Effector memory CD8-positive, alpha-beta T cell (primary cell): ENCODE measurements at regions not wholly inside any gene's neighbourhood (a gene's known extent, or its start where the extent isn't known, plus 50 kb on each side); places are given as distances from the start of the nearest gene placed in this dataset.
"Not testable (repeated sequence)": the region's sequence is repeated elsewhere in the genome, so short reads cannot be mapped to it uniquely, and the experiment has no call there.

Experiments used
- ATAC-seq: fragments of 150-1000 bp; cut with Tn5 transposase; replicated peaks from 2 replicates; pipeline ENCODE4 v1.10.0; 2021; ENCODE audit warnings: mild to moderate bottlenecking, moderate library complexity
- DNase-seq, 3 experiments: peaks; one replicate each; pipeline ENCODE4 v3.0.0; 2021
- H3K27ac Mint-ChIP-seq, 2 donors: one replicate each; pipeline ENCODE4 v1.8.0; 2022; ENCODE audit warnings: mild to moderate bottlenecking in 2 of 2, mixed read lengths in 2 of 2, moderate library complexity in 2 of 2
- H3K27me3 Mint-ChIP-seq, 2 donors: one replicate each; pipeline ENCODE4 v1.8.0; 2022; ENCODE audit warnings: mixed read lengths in 2 of 2
- H3K36me3 Mint-ChIP-seq: one replicate; pipeline ENCODE4 v1.8.0; 2022; ENCODE audit warnings: mild to moderate bottlenecking, moderate library complexity, mixed read lengths; ENCODE audit not compliant: insufficient read depth
- H3K4me1 Mint-ChIP-seq, 2 donors: one replicate each; pipeline ENCODE4 v1.8.0; 2022; ENCODE audit warnings: low read depth in 2 of 2, mixed read lengths in 2 of 2
- H3K4me3 Mint-ChIP-seq, 2 donors: one replicate each; pipeline ENCODE4 v1.8.0; 2022; ENCODE audit warnings: mild to moderate bottlenecking in 2 of 2, mixed read lengths in 2 of 2, moderate library complexity in 2 of 2
- H3K9me3 Mint-ChIP-seq, 2 donors: one replicate each; pipeline ENCODE4 v1.8.0; 2022; ENCODE audit warnings: mixed read lengths in 2 of 2

- not testable (repeated sequence) for H3K36me3 Mint-ChIP-seq, ATAC-seq, H3K9me3 Mint-ChIP-seq, H3K4me3 Mint-ChIP-seq, H3K27ac Mint-ChIP-seq, DNase-seq, H3K4me1 Mint-ChIP-seq
- peaks cover 5 to 15% of the 10 kb centered on the region in 2 donors for H3K27me3 Mint-ChIP-seq
Observed at GRCh38 chrX:19261026-19261425, 82.7 kb upstream of the PDHA1 start.

- H3K4me3 Mint-ChIP-seq = no peak overlapping the region
- H3K27me3 Mint-ChIP-seq = peaks cover 0 to 5% of the 10 kb centered on the region in 2 donors
- H3K36me3 Mint-ChIP-seq = no peaks in the 10 kb centered on the region
- DNase-seq = no peak
- H3K27ac Mint-ChIP-seq = no peak overlapping the region
- H3K9me3 Mint-ChIP-seq = no peaks in the 10 kb centered on the region
- no peaks in the 10 kb centered on the region for H3K4me1 Mint-ChIP-seq
- no peak for ATAC-seq
Observed at GRCh38 chrX:19270727-19271126, 73.0 kb upstream of the PDHA1 start.

- no peaks in the 10 kb centered on the region for H3K36me3 Mint-ChIP-seq
- ATAC-seq (no peak), DNase-seq (no peak)
- H3K27ac Mint-ChIP-seq = no peak overlapping the region
- peaks cover 0 to 9% of the 10 kb centered on the region in 2 donors for H3K27me3 Mint-ChIP-seq
- no peak overlapping the region for H3K4me3 Mint-ChIP-seq
- H3K9me3 Mint-ChIP-seq = no peaks in the 10 kb centered on the region
- H3K4me1 Mint-ChIP-seq = no peaks in the 10 kb centered on the region
Observed at GRCh38 chrX:19272452-19272851, 71.3 kb upstream of the PDHA1 start.

- H3K4me1 Mint-ChIP-seq = no peaks in the 10 kb centered on the region
- no peak overlapping the region for H3K27ac Mint-ChIP-seq
- ATAC-seq = no peak
- no peaks in the 10 kb centered on the region for H3K9me3 Mint-ChIP-seq
- no peak overlapping the region for H3K4me3 Mint-ChIP-seq
- DNase-seq = no peak
- peaks cover 0 to 15% of the 10 kb centered on the region in 2 donors for H3K27me3 Mint-ChIP-seq
- H3K36me3 Mint-ChIP-seq = no peaks in the 10 kb centered on the region
Observed at GRCh38 chrX:19280636-19281035, 63.1 kb upstream of the PDHA1 start.

GRCh38 chrX:19281256-19281655 is 62.5 kb upstream of the PDHA1 start:
- no peak overlapping the region for H3K27ac Mint-ChIP-seq
- H3K27me3 Mint-ChIP-seq = peaks cover 4 to 18% of the 10 kb centered on the region in 2 donors
- no peak overlapping the region for H3K4me3 Mint-ChIP-seq
- no peaks in the 10 kb centered on the region for H3K36me3 Mint-ChIP-seq
- ATAC-seq (no peak), DNase-seq (no peak)
- no peaks in the 10 kb centered on the region for H3K4me1 Mint-ChIP-seq
- no peaks in the 10 kb centered on the region for H3K9me3 Mint-ChIP-seq

- H3K4me1 Mint-ChIP-seq = no peaks in the 10 kb centered on the region
- H3K27ac Mint-ChIP-seq = no peak overlapping the region
- DNase-seq = no peak
- peaks cover 17 to 24% of the 10 kb centered on the region in 2 donors for H3K27me3 Mint-ChIP-seq
- no peak overlapping the region for H3K4me3 Mint-ChIP-seq
- no peak for ATAC-seq
- no peaks in the 10 kb centered on the region for H3K9me3 Mint-ChIP-seq
- H3K36me3 Mint-ChIP-seq = no peaks in the 10 kb centered on the region
Observed at GRCh38 chrX:19283597-19284339, 60.0 kb upstream of the PDHA1 start.

GRCh38 chrX:19285857-19286256 is 57.9 kb upstream of the PDHA1 start:
- DNase-seq = no peak
- ATAC-seq = no peak
- Mint-ChIP-seq H3K9me3 (no peaks in the 10 kb centered on the region), H3K27ac (no peak overlapping the region), H3K27me3 (peaks cover 26 to 40% of the 10 kb centered on the region in 2 donors), H3K4me3 (no peak overlapping the region), H3K36me3 (no peaks in the 10 kb centered on the region), H3K4me1 (peaks cover 0 to 2% of the 10 kb centered on the region in 2 donors)

- Mint-ChIP-seq H3K36me3 (no peaks in the 10 kb centered on the region), H3K4me1 (peaks cover 0 to 2% of the 10 kb centered on the region in 2 donors), H3K4me3 (no peak overlapping the region), H3K27me3 (peaks cover 24 to 39% of the 10 kb centered on the region in 2 donors), H3K9me3 (no peaks in the 10 kb centered on the region), H3K27ac (no peak overlapping the region)
- ATAC-seq (no peak), DNase-seq (no peak)
Observed at GRCh38 chrX:19291086-19291485, 52.6 kb upstream of the PDHA1 start.

GRCh38 chrX:19293606-19294325 is 50.0 kb upstream of the PDHA1 start:
- Mint-ChIP-seq H3K27ac (no peak overlapping the region), H3K4me3 (no peak overlapping the region), H3K36me3 (no peaks in the 10 kb centered on the region), H3K9me3 (no peaks in the 10 kb centered on the region), H3K4me1 (peaks cover 0 to 2% of the 10 kb centered on the region in 2 donors), H3K27me3 (peaks cover 9 to 22% of the 10 kb centered on the region in 2 donors)
- ATAC-seq (no peak), DNase-seq (no peak)
